Neural crest cell (in vitro differentiated cells): ENCODE measurements at regions not wholly inside any gene's neighbourhood (a gene's known extent, or its start where the extent isn't known, plus 50 kb on each side); places are given as distances from the start of the nearest gene placed in this dataset.
"Not testable (repeated sequence)": the region's sequence is repeated elsewhere in the genome, so short reads cannot be mapped to it uniquely, and the experiment has no call there.

Source experiments
- DNase-seq: peaks from one replicate; pipeline ENCODE4 v3.0.0; 2021; ENCODE audit warnings: low read depth, mixed read lengths, low spot score
- H3K27ac Mint-ChIP-seq: one replicate; pipeline ENCODE4 v1.8.0; 2021; ENCODE audit warnings: mild to moderate bottlenecking, mixed read lengths; ENCODE audit not compliant: unreplicated experiment
- H3K27me3 Mint-ChIP-seq: 2 replicates; pipeline ENCODE4 v1.8.0; 2021; ENCODE audit warnings: low read depth, mild to moderate bottlenecking, mixed read lengths
- H3K36me3 Mint-ChIP-seq: 2 replicates; pipeline ENCODE4 v1.8.0; 2021; ENCODE audit warnings: low read depth, mild to moderate bottlenecking, mixed read lengths
- H3K4me1 Mint-ChIP-seq: 2 replicates; pipeline ENCODE4 v1.8.0; 2021; ENCODE audit warnings: mixed read lengths
- H3K4me3 Mint-ChIP-seq: one replicate; pipeline ENCODE4 v1.8.0; 2021; ENCODE audit warnings: mild to moderate bottlenecking, mixed read lengths
- H3K9me3 Mint-ChIP-seq: 2 replicates; pipeline ENCODE4 v1.8.0; 2021; ENCODE audit warnings: mixed read lengths
- TF ChIP-seq, protein P1 (sequence below): fragments of 200-600 bp; sonication (generic); conservative IDR thresholded peaks from 2 replicates; pipeline ENCODE4 v1.5.0; 2021; ENCODE audit warnings: antibody characterized with exemption, mild to moderate bottlenecking

DNA sequence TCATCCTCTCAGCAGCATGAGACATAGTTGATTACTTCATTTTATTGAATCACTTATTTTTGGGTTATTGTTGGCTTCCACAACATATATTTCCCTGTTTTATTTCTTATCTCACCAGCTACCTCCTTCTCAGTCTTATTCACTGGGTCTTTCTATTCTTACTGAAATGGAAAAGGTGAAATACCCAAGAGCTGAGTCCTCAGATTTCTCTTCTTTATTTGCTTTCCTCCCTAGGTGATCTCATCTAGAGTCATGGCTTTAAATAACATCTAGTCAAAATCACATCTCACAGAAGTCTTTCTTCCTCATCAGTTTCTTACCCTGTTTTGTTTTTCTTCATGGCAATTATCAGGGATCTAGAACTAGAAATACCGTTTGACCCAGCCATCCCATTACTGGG is 105.0 kb upstream of the RBBP8 start:
- no peaks in the 10 kb centered on the region for H3K4me1 Mint-ChIP-seq
- peaks cover 4% of the 10 kb centered on the region for H3K36me3 Mint-ChIP-seq
- H3K27ac Mint-ChIP-seq, result no peak overlapping the region
- H3K4me3 Mint-ChIP-seq, result no peak overlapping the region
- TF ChIP-seq, protein P1, sequence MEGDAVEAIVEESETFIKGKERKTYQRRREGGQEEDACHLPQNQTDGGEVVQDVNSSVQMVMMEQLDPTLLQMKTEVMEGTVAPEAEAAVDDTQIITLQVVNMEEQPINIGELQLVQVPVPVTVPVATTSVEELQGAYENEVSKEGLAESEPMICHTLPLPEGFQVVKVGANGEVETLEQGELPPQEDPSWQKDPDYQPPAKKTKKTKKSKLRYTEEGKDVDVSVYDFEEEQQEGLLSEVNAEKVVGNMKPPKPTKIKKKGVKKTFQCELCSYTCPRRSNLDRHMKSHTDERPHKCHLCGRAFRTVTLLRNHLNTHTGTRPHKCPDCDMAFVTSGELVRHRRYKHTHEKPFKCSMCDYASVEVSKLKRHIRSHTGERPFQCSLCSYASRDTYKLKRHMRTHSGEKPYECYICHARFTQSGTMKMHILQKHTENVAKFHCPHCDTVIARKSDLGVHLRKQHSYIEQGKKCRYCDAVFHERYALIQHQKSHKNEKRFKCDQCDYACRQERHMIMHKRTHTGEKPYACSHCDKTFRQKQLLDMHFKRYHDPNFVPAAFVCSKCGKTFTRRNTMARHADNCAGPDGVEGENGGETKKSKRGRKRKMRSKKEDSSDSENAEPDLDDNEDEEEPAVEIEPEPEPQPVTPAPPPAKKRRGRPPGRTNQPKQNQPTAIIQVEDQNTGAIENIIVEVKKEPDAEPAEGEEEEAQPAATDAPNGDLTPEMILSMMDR, result no peak
- H3K27me3 Mint-ChIP-seq, result no peaks in the 10 kb centered on the region
- no peak for DNase-seq
- H3K9me3 Mint-ChIP-seq, result no peaks in the 10 kb centered on the region

DNA sequence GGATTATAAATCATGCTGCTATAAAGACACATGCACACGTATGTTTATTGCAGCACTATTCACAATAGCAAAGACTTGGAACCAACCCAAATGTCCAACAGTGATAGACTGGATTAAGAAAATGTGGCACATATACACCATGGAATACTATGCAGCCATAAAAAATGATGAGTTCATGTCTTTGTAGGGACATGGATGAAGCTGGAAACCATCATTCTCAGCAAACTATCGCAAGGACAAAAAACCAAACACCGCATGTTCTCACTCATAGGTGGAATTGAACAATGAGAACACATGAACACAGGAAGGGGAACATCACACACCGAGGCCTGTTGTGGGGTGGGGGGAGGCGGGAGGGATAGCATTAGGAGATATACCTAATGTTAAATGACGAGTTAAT is 104.5 kb upstream of the RBBP8 start:
- not testable (repeated sequence) for H3K27me3 Mint-ChIP-seq, H3K36me3 Mint-ChIP-seq, H3K4me1 Mint-ChIP-seq, H3K27ac Mint-ChIP-seq, DNase-seq, H3K4me3 Mint-ChIP-seq, H3K9me3 Mint-ChIP-seq

DNA sequence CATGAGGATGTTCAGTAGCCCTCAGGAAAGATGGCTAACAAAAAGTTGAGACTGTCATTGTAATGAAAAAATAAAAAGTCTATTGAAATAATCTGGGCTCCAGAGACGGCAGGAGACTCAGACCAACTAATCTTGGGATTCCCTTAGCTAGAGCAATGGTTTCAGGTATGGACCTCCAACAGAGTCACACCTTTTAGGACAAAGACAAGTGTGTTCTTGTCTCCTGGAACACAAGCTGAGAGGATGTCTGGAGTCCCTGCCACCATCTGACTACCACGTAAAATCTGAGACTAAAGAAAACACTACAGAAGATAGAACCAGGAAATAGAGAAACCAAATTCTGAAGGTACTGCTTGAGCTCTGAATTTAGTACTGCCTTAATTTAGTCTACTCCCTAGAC is 103.3 kb upstream of the RBBP8 start:
- TF ChIP-seq, protein P1, result no peak
- Mint-ChIP-seq H3K9me3 (no peaks in the 10 kb centered on the region), H3K36me3 (peaks cover 4% of the 10 kb centered on the region), H3K27ac (no peak overlapping the region), H3K4me3 (no peak overlapping the region), H3K27me3 (no peaks in the 10 kb centered on the region), H3K4me1 (no peaks in the 10 kb centered on the region)
- no peak for DNase-seq

DNA sequence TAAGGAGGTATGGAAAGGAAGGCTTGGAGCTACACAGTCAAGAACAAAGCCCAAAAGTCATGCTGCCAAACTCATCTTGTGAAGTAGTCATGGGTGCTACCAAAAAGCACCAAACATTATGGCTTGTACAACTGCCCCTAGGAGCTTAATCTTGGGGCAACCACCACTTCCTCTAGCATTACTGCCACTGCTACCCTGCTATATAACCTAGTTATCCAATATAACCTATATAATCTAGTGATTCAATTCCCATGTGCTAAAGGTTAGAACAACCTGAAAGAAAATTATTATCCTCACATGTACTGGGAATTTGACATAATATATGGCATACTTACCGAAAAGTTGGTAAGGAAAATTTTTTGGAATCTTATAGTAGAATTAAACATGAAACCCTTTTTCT is 102.6 kb upstream of the RBBP8 start:
- no peaks in the 10 kb centered on the region for H3K9me3 Mint-ChIP-seq

DNA sequence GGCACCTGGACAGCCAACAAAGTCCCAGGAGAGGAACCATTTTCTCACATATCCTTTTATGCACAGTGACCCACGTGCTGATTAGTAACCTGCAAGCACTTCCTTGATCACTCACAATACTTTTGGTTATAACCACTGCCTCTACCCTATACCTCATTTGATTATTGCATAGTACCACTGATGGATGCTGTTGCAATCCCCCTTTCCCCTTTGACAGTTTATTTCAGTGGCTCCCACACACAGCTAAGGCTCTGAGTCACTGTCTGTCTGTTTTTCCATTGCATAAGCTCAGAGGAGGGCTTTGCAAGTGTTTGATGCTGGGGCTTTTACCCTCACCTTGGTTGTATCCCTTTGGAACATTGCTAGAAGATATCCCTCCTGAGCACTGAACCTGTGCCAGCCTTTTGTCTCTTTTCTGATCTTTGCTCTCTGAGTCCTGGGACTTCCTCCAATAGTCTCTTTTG is 101.7 kb upstream of the RBBP8 start:
- H3K27me3 Mint-ChIP-seq, result no peaks in the 10 kb centered on the region
- DNase-seq, result no peak
- no peak overlapping the region for H3K27ac Mint-ChIP-seq
- H3K4me3 Mint-ChIP-seq, result no peak overlapping the region
- H3K4me1 Mint-ChIP-seq, result no peaks in the 10 kb centered on the region
- TF ChIP-seq, protein P1, result no peak
- no peaks in the 10 kb centered on the region for H3K9me3 Mint-ChIP-seq
- peaks cover 4% of the 10 kb centered on the region for H3K36me3 Mint-ChIP-seq

More for the DNA sequence above, 102.6 kb upstream of the RBBP8 start:
- TF ChIP-seq, protein P1, result no peak
- no peak for DNase-seq
- Mint-ChIP-seq H3K27me3 (no peaks in the 10 kb centered on the region), H3K4me1 (no peaks in the 10 kb centered on the region), H3K4me3 (no peak overlapping the region), H3K36me3 (peaks cover 4% of the 10 kb centered on the region), H3K27ac (no peak overlapping the region)

DNA sequence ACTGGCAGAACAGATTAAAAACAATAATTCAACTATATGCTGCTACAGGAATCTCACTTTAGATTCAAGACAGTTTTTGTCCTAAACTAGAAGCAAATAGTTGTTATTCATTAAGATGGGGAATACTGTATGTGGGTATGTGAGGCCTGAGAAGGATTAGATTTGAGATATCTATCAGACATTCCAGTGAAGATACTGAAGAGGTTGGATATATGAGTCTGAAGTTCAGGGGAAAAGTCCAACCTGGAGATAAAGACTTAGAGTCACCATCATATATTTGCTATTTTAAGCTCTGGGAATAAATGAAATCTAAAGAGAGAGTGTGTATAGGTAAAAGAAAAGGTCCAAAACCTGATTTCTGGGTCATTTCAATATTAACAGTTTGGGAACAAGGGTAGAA is 96.2 kb upstream of the RBBP8 start:
- TF ChIP-seq, protein P1, result no peak
- DNase-seq, result no peak
- Mint-ChIP-seq H3K4me1 (no peaks in the 10 kb centered on the region), H3K4me3 (no peak overlapping the region), H3K36me3 (no peaks in the 10 kb centered on the region), H3K27me3 (no peaks in the 10 kb centered on the region), H3K27ac (no peak overlapping the region), H3K9me3 (no peaks in the 10 kb centered on the region)
